Fibroblast of pulmonary artery (primary cell): ENCODE measurements at regions not wholly inside any gene's neighbourhood (a gene's known extent, or its start where the extent isn't known, plus 50 kb on each side); places are given as distances from the start of the nearest gene placed in this dataset.

Source experiments
- DNase-seq: peaks from one replicate; pipeline ENCODE4 v3.0.0-alpha.2; 2010; ENCODE audit warnings: low read depth
- H3K4me3 ChIP-seq: replicated peaks from 2 replicates; pipeline ENCODE4 v1.5.1; 2011; ENCODE audit warnings: low read depth, mild to moderate bottlenecking, control low read depth, low read length, moderate library complexity
- TF ChIP-seq, protein P1 (sequence below): IDR thresholded peaks from 2 replicates; pipeline ENCODE4 v1.5.1; 2011; ENCODE audit warnings: mild to moderate bottlenecking, control low read depth, low read length, inconsistent platforms; ENCODE audit errors: missing control alignments

DNA sequence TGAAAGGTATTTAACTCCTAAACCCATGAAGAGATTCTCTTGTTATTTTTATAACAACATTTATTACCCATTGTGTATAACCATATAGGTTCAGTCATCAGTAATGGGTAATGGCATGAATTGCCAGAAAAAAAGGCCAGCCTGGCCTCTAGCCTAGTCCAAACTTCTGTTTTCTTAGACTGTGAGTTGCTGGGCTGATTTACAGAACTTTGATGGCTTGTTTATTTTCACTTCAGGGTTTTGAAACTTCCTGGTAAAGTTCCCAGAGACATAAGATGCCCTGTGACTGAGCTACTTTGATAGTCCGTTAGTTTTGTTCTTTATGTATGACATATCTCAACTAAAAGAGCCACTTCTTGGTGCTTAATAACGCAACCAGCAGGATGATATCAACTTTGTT lies 164.8 kb downstream of the METTL4 start:
- H3K4me3 ChIP-seq: no peak overlapping the region
- DNase-seq: peak; percentile 63
- TF ChIP-seq, protein P1, sequence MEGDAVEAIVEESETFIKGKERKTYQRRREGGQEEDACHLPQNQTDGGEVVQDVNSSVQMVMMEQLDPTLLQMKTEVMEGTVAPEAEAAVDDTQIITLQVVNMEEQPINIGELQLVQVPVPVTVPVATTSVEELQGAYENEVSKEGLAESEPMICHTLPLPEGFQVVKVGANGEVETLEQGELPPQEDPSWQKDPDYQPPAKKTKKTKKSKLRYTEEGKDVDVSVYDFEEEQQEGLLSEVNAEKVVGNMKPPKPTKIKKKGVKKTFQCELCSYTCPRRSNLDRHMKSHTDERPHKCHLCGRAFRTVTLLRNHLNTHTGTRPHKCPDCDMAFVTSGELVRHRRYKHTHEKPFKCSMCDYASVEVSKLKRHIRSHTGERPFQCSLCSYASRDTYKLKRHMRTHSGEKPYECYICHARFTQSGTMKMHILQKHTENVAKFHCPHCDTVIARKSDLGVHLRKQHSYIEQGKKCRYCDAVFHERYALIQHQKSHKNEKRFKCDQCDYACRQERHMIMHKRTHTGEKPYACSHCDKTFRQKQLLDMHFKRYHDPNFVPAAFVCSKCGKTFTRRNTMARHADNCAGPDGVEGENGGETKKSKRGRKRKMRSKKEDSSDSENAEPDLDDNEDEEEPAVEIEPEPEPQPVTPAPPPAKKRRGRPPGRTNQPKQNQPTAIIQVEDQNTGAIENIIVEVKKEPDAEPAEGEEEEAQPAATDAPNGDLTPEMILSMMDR: no peak

DNA sequence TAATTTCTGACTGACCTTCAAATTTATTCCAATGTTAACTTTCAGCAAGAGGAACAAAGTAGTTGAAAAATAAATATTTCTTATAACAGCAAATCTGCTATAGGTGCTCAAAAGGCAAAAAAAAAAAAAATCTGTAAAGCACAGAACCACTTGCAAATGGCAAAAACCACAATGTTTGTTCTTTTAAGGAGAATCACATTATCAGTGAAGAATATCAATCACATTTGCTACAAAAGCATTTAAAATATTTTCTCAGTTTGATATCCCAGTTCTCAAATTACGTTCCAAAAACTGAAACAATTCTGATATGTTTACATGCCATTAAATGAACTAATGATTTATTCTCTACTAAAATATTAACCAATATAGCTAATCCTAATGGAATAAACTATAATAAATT lies 163.3 kb downstream of the METTL4 start:
- no peak for DNase-seq
- no peak overlapping the region for H3K4me3 ChIP-seq
- TF ChIP-seq, protein P1: no peak

DNA sequence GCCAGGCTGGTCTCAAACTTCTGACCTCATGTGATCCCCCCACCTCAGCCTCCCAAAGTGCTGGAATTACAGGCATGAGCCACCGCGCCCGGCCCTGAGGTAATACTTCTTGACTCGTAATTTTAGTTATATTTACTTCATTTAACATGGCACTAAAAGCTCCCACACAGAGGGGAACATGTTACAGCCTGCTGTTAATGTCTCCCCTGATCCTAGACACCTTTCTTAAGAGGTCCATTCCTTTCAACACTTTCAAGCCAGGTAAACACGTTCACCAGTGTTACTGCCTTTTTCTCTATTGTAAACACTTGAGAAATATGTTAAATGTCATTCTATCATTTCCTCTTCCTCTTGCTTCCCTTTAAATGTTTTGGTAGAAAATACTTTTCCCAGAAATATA lies 161.4 kb downstream of the METTL4 start:
- no peak for DNase-seq
- no peak overlapping the region for H3K4me3 ChIP-seq
- TF ChIP-seq, protein P1: no peak

DNA sequence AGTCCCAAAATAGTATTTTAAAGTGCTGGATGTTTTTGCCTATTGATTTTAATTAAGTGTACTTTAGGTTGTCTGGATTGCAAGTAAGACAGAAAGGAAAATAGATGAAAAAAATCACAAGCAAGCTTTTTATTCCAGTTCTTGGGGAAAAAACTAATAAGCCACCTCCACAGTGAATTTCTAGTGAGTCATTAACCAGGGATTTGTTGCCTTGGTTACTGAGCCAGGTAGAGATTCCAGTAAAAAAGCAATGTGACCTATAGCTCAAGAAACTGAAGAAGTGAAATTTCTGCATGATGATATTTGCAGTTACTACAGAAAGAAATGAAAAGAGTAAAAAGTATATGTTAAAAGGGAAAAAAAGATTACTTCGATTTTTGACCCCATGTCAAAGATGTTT lies 160.6 kb downstream of the METTL4 start:
- peak; percentile 22 for DNase-seq
- TF ChIP-seq, protein P1: no peak
- H3K4me3 ChIP-seq: no peak overlapping the region

DNA sequence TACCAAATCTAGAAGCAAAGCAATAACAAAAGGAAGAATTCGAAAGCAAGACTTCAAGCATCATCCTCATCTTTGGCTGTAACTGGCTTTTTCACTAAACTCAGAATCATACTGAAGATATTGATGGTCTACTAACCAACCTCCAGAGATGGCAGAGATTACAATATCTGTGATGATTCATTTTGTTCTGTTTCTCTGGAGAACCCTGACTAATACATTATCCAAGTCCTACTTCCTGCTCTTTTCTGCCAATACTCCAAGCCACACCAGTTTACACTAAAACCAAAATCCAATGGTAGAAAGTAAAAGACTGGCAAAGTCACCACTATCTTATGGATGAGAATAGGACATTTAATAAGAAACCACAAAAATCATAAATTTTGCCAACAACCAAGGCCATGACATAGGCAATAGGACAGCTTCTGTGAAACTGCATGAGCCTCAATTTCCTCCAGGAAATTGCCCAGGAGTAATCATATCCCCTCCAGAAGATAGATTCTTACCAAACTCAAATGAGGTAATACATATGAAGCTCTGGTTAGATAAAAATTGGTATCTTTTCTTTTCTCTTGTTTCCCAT lies 159.8 kb downstream of the METTL4 start:
- peak; percentile 41 for DNase-seq
- H3K4me3 ChIP-seq: no peak overlapping the region
- TF ChIP-seq, protein P1: no peak

DNA sequence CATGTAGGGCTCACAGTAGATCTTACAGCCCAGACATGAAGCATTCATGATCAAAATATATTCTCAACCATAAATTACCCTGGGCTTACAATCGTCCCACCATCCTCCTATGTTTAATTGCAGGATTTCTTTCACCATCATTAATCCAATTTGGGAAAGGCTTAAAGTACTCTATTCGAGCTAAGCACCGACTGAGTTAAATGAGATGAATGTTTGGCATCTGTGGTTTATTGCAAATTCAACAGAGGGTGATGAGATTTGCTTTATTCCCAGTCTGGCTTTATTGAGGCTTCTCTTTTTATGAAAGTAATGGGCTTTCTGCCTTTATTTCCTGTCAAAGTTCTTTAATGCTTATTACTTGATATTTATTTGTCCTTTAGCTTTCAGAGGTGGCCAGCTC lies 159.0 kb downstream of the METTL4 start:
- DNase-seq: no peak
- H3K4me3 ChIP-seq: no peak overlapping the region
- TF ChIP-seq, protein P1: no peak

DNA sequence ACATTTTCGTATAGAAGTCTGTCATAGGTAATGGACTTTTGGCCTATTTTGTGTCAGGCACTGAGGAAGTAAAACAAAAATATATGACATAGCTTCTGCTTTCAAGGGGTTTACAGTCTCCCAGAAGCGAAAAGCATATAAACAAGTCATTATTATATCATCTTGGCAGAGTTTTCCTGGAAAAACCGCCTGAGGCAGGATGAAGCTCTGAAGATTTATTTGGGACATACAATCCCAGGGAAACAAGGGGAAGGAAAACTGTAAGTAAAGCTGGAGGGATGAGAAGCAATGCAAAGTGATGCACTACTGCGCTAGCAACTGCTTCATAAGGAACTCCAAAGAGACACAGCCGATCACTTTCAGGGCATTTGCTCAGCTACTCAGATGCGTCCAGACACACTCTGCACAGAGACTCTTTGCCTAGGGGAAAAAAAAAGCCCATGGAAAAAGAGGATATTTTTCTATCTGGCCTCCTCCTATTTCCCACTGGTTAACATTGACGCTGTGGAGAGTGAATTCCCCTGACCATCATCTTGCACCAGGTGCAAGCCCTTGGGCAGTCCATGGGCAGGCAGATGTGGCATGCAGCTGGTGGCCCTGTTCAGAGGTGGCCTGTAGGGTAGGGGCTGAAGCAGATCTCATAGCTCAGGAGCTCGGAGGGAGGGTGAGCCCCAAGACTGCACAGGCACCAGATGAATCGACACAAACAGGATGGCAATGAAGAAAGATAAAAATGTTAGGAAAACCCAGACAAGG lies 158.1 kb downstream of the METTL4 start:
- TF ChIP-seq, protein P1: no peak
- no peak for DNase-seq
- H3K4me3 ChIP-seq: no peak overlapping the region
